ENCODE measurements at regions not wholly inside any gene's neighbourhood (a gene's known extent, or its start where the extent isn't known, plus 50 kb on each side); places are given as distances from the start of the nearest gene placed in this dataset.

GRCh38 chr15:47300596-47300995 is 416.7 kb upstream of the SEMA6D start:
- Mint-ChIP-seq H3K4me3 (ENCODE audit: unreplicated experiment) (no peak overlapping the region), H3K9me3 (ENCODE audit: unreplicated experiment) (no peaks in the 10 kb centered on the region), H3K4me1 (ENCODE audit: unreplicated experiment) (no peaks in the 10 kb centered on the region), H3K36me3 (ENCODE audit: low read depth, unreplicated experiment) (no peaks in the 10 kb centered on the region), H3K27ac (ENCODE audit: unreplicated experiment) (no peak overlapping the region), H3K27me3 (ENCODE audit: unreplicated experiment) (no peaks in the 10 kb centered on the region)
- DNase-seq (ENCODE audit: low spot score): no peak
- no peak for TF ChIP-seq CTCF (IDR thresholded peaks at IDR 0.05; ENCODE audit: unreplicated experiment)

- no peak overlapping the region for H3K4me3 Mint-ChIP-seq (ENCODE audit: unreplicated experiment)
- no peak overlapping the region for H3K27ac Mint-ChIP-seq (ENCODE audit: unreplicated experiment)
- no peaks in the 10 kb centered on the region for H3K4me1 Mint-ChIP-seq (ENCODE audit: unreplicated experiment)
- DNase-seq (ENCODE audit: low spot score): no peak
- H3K27me3 Mint-ChIP-seq (ENCODE audit: unreplicated experiment): no peaks in the 10 kb centered on the region
- no peaks in the 10 kb centered on the region for H3K36me3 Mint-ChIP-seq (ENCODE audit: low read depth, unreplicated experiment)
- TF ChIP-seq CTCF (IDR thresholded peaks at IDR 0.05; ENCODE audit: unreplicated experiment): no peak
- no peaks in the 10 kb centered on the region for H3K9me3 Mint-ChIP-seq (ENCODE audit: unreplicated experiment)
Observed at GRCh38 chr15:47301481-47301880, 415.8 kb upstream of the SEMA6D start.

- Mint-ChIP-seq H3K4me3 (ENCODE audit: unreplicated experiment) (no peak overlapping the region), H3K27me3 (ENCODE audit: unreplicated experiment) (no peaks in the 10 kb centered on the region), H3K4me1 (ENCODE audit: unreplicated experiment) (no peaks in the 10 kb centered on the region), H3K9me3 (ENCODE audit: unreplicated experiment) (no peaks in the 10 kb centered on the region), H3K36me3 (ENCODE audit: low read depth, unreplicated experiment) (no peaks in the 10 kb centered on the region), H3K27ac (ENCODE audit: unreplicated experiment) (no peak overlapping the region)
- no peak for TF ChIP-seq CTCF (IDR thresholded peaks at IDR 0.05; ENCODE audit: unreplicated experiment)
- DNase-seq (ENCODE audit: low spot score): no peak
Observed at GRCh38 chr15:47304656-47305055, 412.6 kb upstream of the SEMA6D start.

- Mint-ChIP-seq H3K4me1 (ENCODE audit: unreplicated experiment) (no peaks in the 10 kb centered on the region), H3K4me3 (ENCODE audit: unreplicated experiment) (no peak overlapping the region), H3K9me3 (ENCODE audit: unreplicated experiment) (no peaks in the 10 kb centered on the region), H3K36me3 (ENCODE audit: low read depth, unreplicated experiment) (no peaks in the 10 kb centered on the region), H3K27me3 (ENCODE audit: unreplicated experiment) (no peaks in the 10 kb centered on the region), H3K27ac (ENCODE audit: unreplicated experiment) (no peak overlapping the region)
- TF ChIP-seq CTCF (IDR thresholded peaks at IDR 0.05; ENCODE audit: unreplicated experiment): no peak
- DNase-seq (ENCODE audit: low spot score): no peak
Observed at GRCh38 chr15:47312161-47312560, 405.1 kb upstream of the SEMA6D start.

GRCh38 chr15:47326410-47327333 is 390.6 kb upstream of the SEMA6D start:
- Mint-ChIP-seq H3K27me3 (ENCODE audit: unreplicated experiment) (no peaks in the 10 kb centered on the region), H3K36me3 (ENCODE audit: low read depth, unreplicated experiment) (no peaks in the 10 kb centered on the region), H3K9me3 (ENCODE audit: unreplicated experiment) (no peaks in the 10 kb centered on the region), H3K4me1 (ENCODE audit: unreplicated experiment) (no peaks in the 10 kb centered on the region), H3K4me3 (ENCODE audit: unreplicated experiment) (no peak overlapping the region), H3K27ac (ENCODE audit: unreplicated experiment) (no peak overlapping the region)
- DNase-seq (ENCODE audit: low spot score): no peak
- TF ChIP-seq CTCF (IDR thresholded peaks at IDR 0.05; ENCODE audit: unreplicated experiment): no peak

Data from endothelial cell (in vitro differentiated cells).